A549 (cell line): ENCODE measurements at regions not wholly inside any gene's neighbourhood (a gene's known extent, or its start where the extent isn't known, plus 50 kb on each side); places are given as distances from the start of the nearest gene placed in this dataset.

Experiments
- ATAC-seq, 2 experiments: fragments of 200-7000 bp in 1 of 2; fragments of >200 bp in 1 of 2; cut with Nextera tagmentation in 1 of 2; cut with Tn5 transposase in 1 of 2; 3 replicates each; pipeline versions ENCODE4 v1.8.0 to v1.9.1; 2018 to 2020; ENCODE audit warnings: mild to moderate bottlenecking in 1 of 2, moderate library complexity in 1 of 2
- CTCF ChIA-PET: fragments of 300-600 bp; sonication (Branson Sonifier 250); formaldehyde crosslinking; extraction: SDS; loops from one replicate; lab custom pipeline; 2021; ENCODE audit warnings: antibody characterized with exemption, inconsistent platforms; lab: Yijun Ruan, JAX
- POLR2A ChIA-PET: fragments of 350-600 bp; formaldehyde crosslinking; extraction: SDS; loops from one replicate; lab custom pipeline; 2021; ENCODE audit warnings: antibody characterized with exemption, inconsistent platforms; lab: Yijun Ruan, JAX
- DNase-seq, 2 experiments: peaks; one replicate each; pipeline versions ENCODE4 v3.0.0 to v3.0.0-alpha.2; 2011 to 2016; ENCODE audit warnings: low read depth in 1 of 2, low spot score in 1 of 2
- FAIRE-seq: peaks from 2 replicates; lab custom pipeline; 2011; peaks lifted over from hg19 to GRCh38; lab: Jason Lieb, UNC
- H3K27ac ChIP-seq, 2 experiments: fragments of >200 bp; sonication (Bioruptor Twin); formaldehyde crosslinking; 3 replicates each; pipeline ENCODE4 v1.5.1; 2016 to 2017
- H3K4me1 ChIP-seq: fragments of >200 bp; sonication (Bioruptor Twin); formaldehyde crosslinking; 3 replicates; pipeline ENCODE4 v1.6.1; 2016
- H3K4me2 ChIP-seq: fragments of >200 bp; sonication (Bioruptor Twin); formaldehyde crosslinking; 3 replicates; pipeline ENCODE4 v1.6.1; 2016
- H3K4me3 ChIP-seq: fragments of >200 bp; sonication (Bioruptor Twin); formaldehyde crosslinking; 3 replicates; pipeline ENCODE4 v1.5.1; 2016
- H3K9me3 ChIP-seq: fragments of >200 bp; sonication (Bioruptor Twin); formaldehyde crosslinking; 3 replicates; pipeline ENCODE4 v1.6.1; 2016
- BHLHE40 ChIP-seq: IDR thresholded peaks from 2 replicates; pipeline ENCODE4 v1.6.1; 2012; ENCODE audit warnings: low read depth, low read length, inconsistent platforms
- CBX2 ChIP-seq: fragments of 200-600 bp; sonication (generic); IDR thresholded peaks from 2 replicates; pipeline ENCODE4 v1.6.1; 2016; ENCODE audit warnings: low read depth, mild to moderate bottlenecking, borderline replicate concordance
- CHD4 ChIP-seq: fragments of 200-600 bp; sonication (generic); IDR thresholded peaks from 2 replicates; pipeline ENCODE4 v1.6.1; 2016; ENCODE audit warnings: antibody characterized with exemption, mild to moderate bottlenecking, borderline replicate concordance
- CTCF ChIP-seq: fragments of >200 bp; sonication (Bioruptor Twin); formaldehyde crosslinking; IDR thresholded peaks from 3 replicates; pipeline ENCODE4 v1.5.1; 2016
- E2F6 ChIP-seq: IDR thresholded peaks from 2 replicates; pipeline ENCODE4 v1.6.1; 2012; ENCODE audit warnings: low read depth, borderline replicate concordance
- EHF ChIP-seq: fragments of 250-450 bp; sonication (Bioruptor Pico); IDR thresholded peaks from 2 replicates; pipeline ENCODE4 v1.5.0; 2020; ENCODE audit warnings: mild to moderate bottlenecking
- ESRRA ChIP-seq: fragments of 150-350 bp; IDR thresholded peaks from 2 replicates; pipeline ENCODE4 v1.6.1; 2014; ENCODE audit warnings: mild to moderate bottlenecking, low read length, borderline replicate concordance
- FOSL2 ChIP-seq, 2 experiments: fragments of 450-650 bp in 1 of 2; fragments of >200 bp in 1 of 2; sonication (Bioruptor Twin) in 1 of 2; formaldehyde crosslinking; IDR thresholded peaks; 2 replicates each; pipeline versions ENCODE4 v1.5.0 to v1.6.1; 2016 to 2020; ENCODE audit warnings: mild to moderate bottlenecking in 1 of 2, moderate library complexity in 1 of 2
- FOXS1 ChIP-seq: fragments of 250-450 bp; sonication (Bioruptor Pico); IDR thresholded peaks from 2 replicates; pipeline ENCODE4 v1.5.0; 2020; ENCODE audit warnings: mild to moderate bottlenecking, moderate library complexity
- GATA3 ChIP-seq: IDR thresholded peaks from 2 replicates; pipeline ENCODE4 v1.6.1; 2012; ENCODE audit warnings: borderline replicate concordance
- HOXB13 ChIP-seq: fragments of 250-450 bp; sonication (Bioruptor Pico); IDR thresholded peaks from 2 replicates; pipeline ENCODE4 v1.5.0; 2020; ENCODE audit warnings: low read depth, mild to moderate bottlenecking, moderate library complexity
- JUN ChIP-seq, 2 experiments: fragments of >200 bp; sonication (Bioruptor Twin); formaldehyde crosslinking; IDR thresholded peaks; 2 replicates in 1 of 2; 3 replicates in 1 of 2; pipeline ENCODE4 v1.6.1; 2016 to 2017
- MAFK ChIP-seq: fragments of 450-650 bp; IDR thresholded peaks from 2 replicates; pipeline ENCODE4 v1.6.1; 2014; ENCODE audit not compliant: partially characterized antibody
- MAX ChIP-seq: IDR thresholded peaks from 2 replicates; pipeline ENCODE4 v1.6.1; 2012
- MAZ ChIP-seq: fragments of 150-350 bp; IDR thresholded peaks from 2 replicates; pipeline ENCODE4 v1.6.1; 2014; ENCODE audit warnings: antibody characterized with exemption, low read depth, low read length, borderline replicate concordance
- NFE2L2 ChIP-seq: fragments of 150-350 bp; conservative IDR thresholded peaks from 2 replicates; pipeline ENCODE4 v1.6.1; 2014; ENCODE audit warnings: low read length
- NR3C1 ChIP-seq: fragments of >200 bp; sonication (Bioruptor Twin); formaldehyde crosslinking; IDR thresholded peaks from 3 replicates; pipeline ENCODE4 v1.6.1; 2017
- PBX3 ChIP-seq: IDR thresholded peaks from 2 replicates; pipeline ENCODE4 v1.6.1; 2012
- PHF8 ChIP-seq: fragments of 200-600 bp; sonication (generic); IDR thresholded peaks from 2 replicates; pipeline ENCODE4 v1.6.1; 2016; ENCODE audit warnings: low read depth, mild to moderate bottlenecking, antibody characterized with exemption, moderate library complexity, borderline replicate concordance
- POLR2AphosphoS2 ChIP-seq: conservative IDR thresholded peaks from 2 replicates; pipeline ENCODE4 v1.6.1; 2012; ENCODE audit warnings: low read length, improper control_type of control experiment, inconsistent platforms
- RCOR1 ChIP-seq: fragments of 150-350 bp; IDR thresholded peaks from 2 replicates; pipeline ENCODE4 v1.6.1; 2014; ENCODE audit warnings: antibody characterized with exemption, low read length, low read depth
- SMC3 ChIP-seq: fragments of >200 bp; sonication (Bioruptor Twin); formaldehyde crosslinking; IDR thresholded peaks from 3 replicates; pipeline ENCODE4 v1.6.1; 2018; ENCODE audit warnings: inconsistent platforms
- SREBF2 ChIP-seq: fragments of 450-650 bp; IDR thresholded peaks from 2 replicates; pipeline ENCODE4 v1.6.1; 2014; ENCODE audit warnings: mild to moderate bottlenecking, moderate library complexity
- TP53 ChIP-seq: fragments of 250-450 bp; sonication (Bioruptor Pico); IDR thresholded peaks from 2 replicates; pipeline ENCODE4 v1.5.0; 2021; ENCODE audit warnings: mild to moderate bottlenecking, moderate library complexity
- USF2 ChIP-seq: fragments of 450-650 bp; IDR thresholded peaks from 2 replicates; pipeline ENCODE4 v1.6.1; 2014; ENCODE audit warnings: antibody characterized with exemption
- ZC3H11A ChIP-seq: fragments of 450-650 bp; IDR thresholded peaks from 2 replicates; pipeline ENCODE4 v1.6.1; 2014; ENCODE audit warnings: antibody characterized with exemption, mild to moderate bottlenecking
- ZFP36 ChIP-seq: fragments of 450-650 bp; IDR thresholded peaks from 2 replicates; pipeline ENCODE4 v1.6.1; 2014; ENCODE audit warnings: borderline replicate concordance; ENCODE audit not compliant: partially characterized antibody
- ZNF302 ChIP-seq: fragments of 250-450 bp; sonication (Bioruptor Pico); IDR thresholded peaks from 2 replicates; pipeline ENCODE4 v1.9.0; 2021; ENCODE audit warnings: inconsistent platforms, mild to moderate bottlenecking, moderate library complexity
- ZSCAN20 ChIP-seq: fragments of 250-450 bp; sonication (Bioruptor Pico); IDR thresholded peaks from 2 replicates; pipeline ENCODE4 v1.8.0; 2022; ENCODE audit warnings: mild to moderate bottlenecking, moderate library complexity
- whole genome bisulfite sequencing: methylation state at CpG from one replicate; pipeline ENCODE4 v1.1.6; 2017; ENCODE audit errors: missing lambda C conversion rate; 5-methylcytosine and 5-hydroxymethylcytosine counted together

GRCh38 chr7:10734595-10734994 lies 239.1 kb upstream of the PHF14 start:
- ChIA-PET POLR2A (no interaction called here), CTCF (no interaction called here)
- FAIRE-seq: no peak

GRCh38 chr7:10739401-10739800 lies 234.3 kb upstream of the PHF14 start:
- Histone ChIP-seq H3K4me1 (no peaks in the 10 kb centered on the region), H3K9me3 (no peaks in the 10 kb centered on the region), H3K4me2 (no peak overlapping the region), H3K27ac (no peak overlapping the region), H3K4me3 (no peak overlapping the region)
- no peak for DNase-seq
- 37% methylated on average over 4 of the region's 4 CpGs for whole genome bisulfite sequencing
- CTCF ChIA-PET: interaction anchor here (1.0 kb wide), 1 partner anchor 11 kb away, joined by 3 read pairs; no protein-coding TSS in a partner anchor
- ATAC-seq: no peak
- FAIRE-seq: no peak
- TF ChIP-seq TP53 (CRISPR knock-in tag) (no peak), SREBF2 (no peak), ZNF302 (no peak), NFE2L2 (no peak), BHLHE40 (no peak), CBX2 (no peak), PBX3 (no peak), ZC3H11A (no peak), HOXB13 (CRISPR knock-in tag) (no peak), USF2 (no peak), FOXS1 (no peak)
- POLR2A ChIA-PET: no interaction called here

More at GRCh38 chr7:10734595-10734994, 239.1 kb upstream of the PHF14 start:
- 4% methylated on average over 2 of the region's 2 CpGs for WGBS
- TF ChIP-seq MAFK: no peak
- ATAC-seq (no peak), DNase-seq (no peak)
- H3K4me3 ChIP-seq: no peak overlapping the region
- no peaks in the 10 kb centered on the region for H3K4me1 ChIP-seq
- H3K4me2 ChIP-seq: no peak overlapping the region
- H3K9me3 ChIP-seq: no peaks in the 10 kb centered on the region
- H3K27ac ChIP-seq: no peak overlapping the region

- ChIA-PET CTCF (interaction anchor here (1.1 kb wide), 1 partner anchor 19 kb away, joined by 3 read pairs; no protein-coding TSS in a partner anchor), POLR2A (no interaction called here)
- no peak overlapping the region for H3K4me2 ChIP-seq
- no peaks in the 10 kb centered on the region for H3K9me3 ChIP-seq
- DNase-seq: no peak
- H3K27ac ChIP-seq: no peak overlapping the region
- no peak overlapping the region for H3K4me3 ChIP-seq
- no peak for FAIRE-seq
- no peaks in the 10 kb centered on the region for H3K4me1 ChIP-seq
- WGBS: 13% methylated on average over 1 of the region's 1 CpG
- no peak for TF ChIP-seq JUN (IDR thresholded peaks at IDR 0.05)
- no peak for TF ChIP-seq MAZ
- TF ChIP-seq EHF: no peak
- TF ChIP-seq SREBF2: no peak
- no peak for TF ChIP-seq E2F6
- no peak for TF ChIP-seq ZFP36
- TF ChIP-seq PHF8: no peak
- TF ChIP-seq ESRRA: no peak
- TF ChIP-seq MAX: no peak
- no peak for TF ChIP-seq CTCF
- no peak for TF ChIP-seq ZSCAN20 (CRISPR knock-in tag)
- no peak for TF ChIP-seq RCOR1
- TF ChIP-seq NR3C1: no peak
- TF ChIP-seq GATA3: no peak
- no peak for TF ChIP-seq CHD4
- no peak for TF ChIP-seq FOSL2 (IDR thresholded peaks at IDR 0.05)
- TF ChIP-seq FOSL2 (CRISPR knock-in tag; IDR thresholded peaks at IDR 0.05): no peak
- no peak for TF ChIP-seq SMC3
- TF ChIP-seq POLR2AphosphoS2: no peak
- TF ChIP-seq, all 56 proteins: peak for 0
- ATAC-seq: no peak
Measured at GRCh38 chr7:10740805-10741204, 232.9 kb upstream of the PHF14 start.
